HG02623 (cell line): ENCODE measurements at regions not wholly inside any gene's neighbourhood (a gene's known extent, or its start where the extent isn't known, plus 50 kb on each side); places are given as distances from the start of the nearest gene placed in this dataset.
"Not testable (repeated sequence)": the region's sequence is repeated elsewhere in the genome, so short reads cannot be mapped to it uniquely, and the experiment has no call there.

ENCODE experiments used
- ATAC-seq: cut with Tn5 transposase; IDR thresholded peaks from one replicate; pipeline ENCODE4 v1.9.1; 2021; ENCODE audit warnings: moderate library complexity; ENCODE audit not compliant: unreplicated experiment

- ATAC-seq = no peak
Measured at GRCh38 chr17:12195418-12195817, 174.7 kb downstream of the MAP2K4 start.

- ATAC-seq = no peak
Measured at GRCh38 chr17:12201294-12201880, 180.7 kb downstream of the MAP2K4 start.

DNA sequence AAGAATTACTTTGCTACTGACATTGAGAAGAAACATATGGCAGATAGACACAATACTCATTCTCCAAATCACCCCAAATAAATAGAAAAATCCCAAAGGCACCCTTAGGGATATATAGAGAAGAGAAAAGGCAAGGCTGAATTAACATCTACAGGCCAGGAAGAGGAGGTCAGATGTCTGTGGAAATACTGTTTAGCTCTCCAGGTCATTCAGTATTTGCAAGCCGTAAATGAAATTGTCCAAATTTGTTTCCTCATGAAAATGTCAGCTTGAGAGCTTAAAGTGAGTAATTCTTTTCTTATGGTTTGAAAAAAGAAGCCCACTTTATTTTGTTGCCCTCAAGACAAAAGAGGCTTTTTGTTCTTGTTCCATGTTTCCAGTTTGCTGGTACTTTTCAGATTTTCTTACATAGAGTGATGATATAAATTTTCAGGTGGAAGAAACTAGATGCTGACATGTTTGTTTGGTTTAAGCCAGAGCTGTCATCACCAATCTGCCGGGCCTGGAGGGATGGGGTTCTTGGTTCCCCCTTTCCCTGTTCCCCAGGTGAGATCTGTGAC is 189.0 kb downstream of the MAP2K4 start:
- ATAC-seq = no peak

DNA sequence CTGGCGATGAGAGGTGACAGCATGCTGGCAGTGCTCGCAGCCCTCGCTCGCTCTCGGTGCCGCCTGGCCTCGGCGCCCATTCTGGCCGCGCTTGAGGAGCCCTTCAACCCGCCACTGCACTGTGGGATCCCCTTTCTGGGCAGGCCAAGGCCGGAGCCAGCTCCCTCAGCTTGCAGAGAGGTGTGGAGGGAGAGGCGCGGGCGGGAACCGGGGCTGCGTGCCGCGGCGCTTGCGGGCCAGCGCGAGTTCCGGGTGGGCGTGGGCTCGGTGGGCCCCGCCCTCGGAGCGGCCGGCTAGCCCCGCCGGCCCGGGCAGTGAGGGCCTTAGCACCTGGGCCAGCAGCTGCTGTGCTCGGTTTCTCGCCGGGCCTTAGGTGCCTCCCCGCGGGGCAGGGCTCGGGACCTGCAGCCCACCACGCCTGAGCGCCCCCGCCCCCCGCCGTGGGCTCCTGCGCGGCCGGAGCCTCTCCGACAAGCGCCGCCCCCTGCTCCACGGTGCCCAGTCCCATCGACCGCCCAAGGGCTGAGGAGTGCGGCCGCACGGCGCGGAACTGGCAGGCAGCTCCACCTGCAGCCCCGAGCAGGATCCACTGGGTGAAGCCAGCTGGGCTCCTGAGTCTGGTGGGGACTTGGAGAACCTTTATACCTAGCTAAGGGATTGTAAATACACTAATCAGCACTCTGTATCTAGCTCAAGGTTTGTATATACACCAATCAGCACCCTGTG is 200.2 kb downstream of the MAP2K4 start:
- ATAC-seq = not testable (repeated sequence)

DNA sequence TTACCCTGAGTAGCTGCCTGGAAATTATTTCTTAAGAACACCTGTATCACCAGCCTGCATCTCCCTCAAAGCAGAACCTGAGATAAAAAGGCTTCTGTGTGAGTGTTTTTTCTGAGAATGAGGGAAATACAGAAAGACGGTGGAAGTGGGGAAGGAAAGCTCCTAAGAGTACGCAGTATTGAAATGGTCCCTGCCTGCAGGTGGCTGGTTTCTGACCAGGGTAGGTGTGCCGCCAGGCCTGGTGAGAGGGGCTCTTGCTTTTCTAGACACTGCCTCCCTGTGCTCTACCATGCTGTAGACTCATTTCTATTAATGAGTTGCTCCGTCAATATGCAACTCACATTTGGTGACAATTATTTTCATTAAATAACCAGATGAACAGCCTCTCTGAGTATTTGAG is 201.7 kb downstream of the MAP2K4 start:
- ATAC-seq = no peak

- no peak for ATAC-seq
Measured at GRCh38 chr17:12227547-12227946, 206.9 kb downstream of the MAP2K4 start.

GRCh38 chr17:12229335-12229734 is 208.7 kb downstream of the MAP2K4 start:
- no peak for ATAC-seq

GRCh38 chr17:12230481-12231354 is 210.0 kb downstream of the MAP2K4 start:
- ATAC-seq = no peak

GRCh38 chr17:12231355-12231682 is 210.6 kb downstream of the MAP2K4 start:
- no peak for ATAC-seq

DNA sequence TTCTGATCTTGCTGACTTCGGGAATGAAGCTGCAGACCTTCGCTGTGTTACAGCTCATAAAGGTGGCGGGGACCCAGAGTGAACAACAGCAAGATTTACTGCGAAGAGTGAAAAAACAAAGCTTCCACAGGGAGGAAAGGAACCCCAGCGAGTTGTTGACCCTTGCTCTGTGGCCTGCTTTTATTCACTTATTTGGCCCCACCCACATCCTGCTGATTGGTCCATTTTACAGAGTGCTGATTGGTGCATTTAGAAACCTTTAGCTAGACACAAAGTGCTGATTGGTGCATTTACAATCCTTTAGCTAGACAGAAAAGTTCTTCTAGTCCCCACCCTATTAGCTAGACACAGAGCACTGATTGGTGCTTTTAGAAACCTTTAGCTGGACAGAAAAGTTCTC is 218.3 kb downstream of the MAP2K4 start:
- ATAC-seq = not testable (repeated sequence)

GRCh38 chr17:12242345-12242954 is 221.8 kb downstream of the MAP2K4 start:
- no peak for ATAC-seq

GRCh38 chr17:12247761-12248160 is 227.1 kb downstream of the MAP2K4 start:
- no peak for ATAC-seq

DNA sequence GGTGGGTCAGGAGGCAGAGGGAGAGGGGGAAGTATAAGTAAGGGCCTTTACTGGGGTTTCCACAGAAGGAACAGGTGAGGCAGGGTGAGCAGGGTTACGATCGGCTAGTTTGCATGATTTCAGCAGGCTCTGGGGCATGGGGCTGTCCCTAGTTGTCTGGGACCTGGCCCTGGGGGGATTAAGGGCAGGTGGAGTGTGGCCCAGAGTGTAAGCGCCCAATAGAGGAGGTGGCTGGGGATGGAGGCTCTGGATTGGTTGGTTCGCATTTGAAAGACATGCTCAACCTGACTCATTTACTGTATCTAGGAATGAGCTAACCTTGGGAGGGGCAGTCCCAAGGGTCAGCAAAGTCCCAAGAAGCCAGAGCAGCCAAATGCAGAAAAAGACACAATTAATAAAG is 230.3 kb downstream of the MAP2K4 start:
- ATAC-seq = no peak

- ATAC-seq = no peak
Measured at GRCh38 chr17:12252462-12252861, 231.8 kb downstream of the MAP2K4 start.

GRCh38 chr17:12254460-12254859 is 233.8 kb downstream of the MAP2K4 start:
- no peak for ATAC-seq

- ATAC-seq = no peak
Measured at GRCh38 chr17:12256380-12256995, 235.8 kb downstream of the MAP2K4 start.

GRCh38 chr17:12257176-12257575 is 236.5 kb downstream of the MAP2K4 start:
- ATAC-seq = no peak

GRCh38 chr17:12261354-12261753 is 240.7 kb downstream of the MAP2K4 start:
- ATAC-seq = no peak

- ATAC-seq = no peak
Measured at GRCh38 chr17:12269751-12270150, 249.1 kb downstream of the MAP2K4 start.

DNA sequence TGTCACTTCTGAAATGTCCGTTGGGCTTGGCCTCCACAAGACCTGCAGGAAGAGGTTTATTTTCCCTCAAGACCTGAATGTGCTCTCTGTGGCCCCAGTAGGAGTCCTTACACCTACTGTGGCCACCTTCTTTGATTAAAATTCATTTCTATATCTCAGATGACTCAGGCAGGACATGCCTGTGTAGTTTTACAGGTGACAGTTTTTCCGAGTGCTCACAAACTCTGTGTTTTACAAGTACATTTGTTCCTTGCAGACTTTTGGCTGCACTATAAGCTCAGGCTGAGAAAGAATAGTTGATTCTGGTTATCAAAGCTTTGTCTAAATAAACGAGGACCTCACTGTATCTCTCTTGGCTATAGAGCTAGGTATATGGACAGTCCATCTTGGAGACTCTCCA is 257.1 kb downstream of the MAP2K4 start:
- ATAC-seq = no peak

DNA sequence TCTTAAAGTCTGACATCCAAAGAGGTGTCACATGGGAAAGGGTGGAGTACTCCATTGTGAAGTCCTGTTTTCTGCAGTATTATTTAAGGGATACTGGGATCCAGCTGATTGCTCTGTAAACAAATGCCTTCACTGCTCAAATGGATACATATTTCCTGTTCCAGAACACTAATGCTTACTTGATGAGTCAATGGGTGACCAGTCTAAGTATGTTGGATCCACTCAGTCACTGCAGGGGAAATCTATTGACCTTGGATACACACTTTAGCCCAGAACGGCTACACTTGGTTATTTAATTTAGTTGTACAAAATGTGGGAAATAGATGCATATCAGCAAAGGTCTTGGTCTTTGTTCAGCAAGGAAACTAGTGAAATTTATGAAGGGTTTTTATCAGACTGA is 261.4 kb downstream of the MAP2K4 start:
- ATAC-seq = no peak
